ENCODE measurements at regions not wholly inside any gene's neighbourhood (a gene's known extent, or its start where the extent isn't known, plus 50 kb on each side); places are given as distances from the start of the nearest gene placed in this dataset.

GRCh38 chr9:126093771-126094170, 232.9 kb upstream of the MVB12B start:
- no peak for DNase-seq (ENCODE audit: low spot score)

GRCh38 chr9:126095546-126096190, 231.0 kb upstream of the MVB12B start:
- no peak for DNase-seq (ENCODE audit: low spot score)

DNA sequence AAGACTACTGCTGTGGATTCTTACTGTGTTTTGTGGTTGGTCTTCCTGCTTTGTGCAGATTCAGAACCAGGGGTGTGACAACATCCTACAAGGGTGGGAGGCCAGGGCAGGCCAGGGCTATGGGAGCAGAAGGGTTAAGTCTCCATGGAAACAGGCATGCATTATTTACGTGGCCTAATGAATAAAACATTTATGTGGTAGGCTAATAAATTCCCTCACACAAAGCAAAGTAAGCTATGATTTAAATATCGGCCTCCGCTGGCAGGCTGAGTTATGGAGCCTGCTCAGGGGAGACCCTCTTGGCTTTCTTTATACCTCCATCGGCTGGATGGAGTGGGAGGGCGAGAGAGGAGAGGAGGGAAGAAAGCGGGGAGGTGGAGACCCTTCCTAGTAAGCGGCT, 230.3 kb upstream of the MVB12B start:
- no peak for DNase-seq (ENCODE audit: low spot score)

DNA sequence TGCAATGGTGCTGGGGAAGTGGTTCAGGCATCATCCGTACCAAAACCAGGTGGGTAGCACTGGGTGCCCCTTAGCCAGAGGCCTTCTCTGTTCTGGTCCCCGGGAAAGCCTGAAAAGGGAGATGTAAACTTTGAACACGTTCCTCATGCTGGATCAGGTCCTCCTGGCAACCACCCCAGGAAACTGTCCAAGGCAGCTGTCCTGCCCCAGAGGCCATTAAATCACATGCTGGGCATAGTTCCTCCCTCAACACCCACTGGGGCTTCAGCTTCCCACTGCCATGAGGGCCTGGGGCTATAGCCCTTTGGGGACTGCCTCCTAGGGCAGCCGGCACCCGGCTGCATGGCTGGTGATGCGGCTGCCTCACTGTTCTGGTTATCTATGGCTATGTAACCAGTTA, 228.9 kb upstream of the MVB12B start:
- DNase-seq (ENCODE audit: low spot score) = no peak

DNA sequence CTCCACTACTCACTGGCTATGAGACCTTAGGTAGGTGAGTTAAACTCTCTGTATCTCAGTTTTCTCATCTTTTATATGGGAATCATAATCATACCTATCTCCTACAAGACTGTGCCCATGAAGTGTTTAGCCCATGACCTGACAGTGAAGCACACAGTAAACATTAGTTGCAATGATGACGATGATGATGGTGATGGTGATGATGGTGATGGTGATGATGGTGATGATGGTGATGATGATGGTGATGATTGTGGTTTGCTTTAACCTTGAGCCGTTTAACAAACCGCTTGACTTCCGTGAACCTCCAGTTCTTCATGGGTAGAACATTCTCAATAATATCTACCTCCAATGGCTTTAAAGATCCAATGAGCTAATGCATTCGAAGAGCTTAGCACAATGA, 220.2 kb upstream of the MVB12B start:
- DNase-seq (ENCODE audit: low spot score) = no peak

- DNase-seq (ENCODE audit: low spot score) = no peak
Measured at GRCh38 chr9:126107693-126108092, 218.9 kb upstream of the MVB12B start.

GRCh38 chr9:126108240-126108639, 218.4 kb upstream of the MVB12B start:
- DNase-seq (ENCODE audit: low spot score) = peak; percentile 41

DNA sequence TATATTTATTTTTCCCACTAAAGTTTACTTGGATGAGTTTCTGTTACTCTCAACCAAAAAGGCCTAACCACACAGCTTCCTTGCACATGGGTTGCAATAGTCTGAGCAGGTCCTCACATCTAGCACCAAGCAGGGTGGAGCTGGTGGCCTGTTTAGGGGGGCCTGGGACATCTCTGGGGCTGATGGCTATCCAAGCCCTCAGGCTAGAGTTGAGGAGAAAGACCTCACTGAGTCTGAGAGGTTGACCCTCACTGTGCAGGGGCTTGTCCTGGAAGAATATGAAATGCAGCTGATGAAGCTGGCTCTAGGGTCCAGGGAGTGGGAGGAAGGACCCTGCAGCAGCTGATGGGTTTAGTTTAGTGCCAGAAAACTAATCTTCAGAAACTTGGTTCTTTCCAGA, 217.1 kb upstream of the MVB12B start:
- DNase-seq (ENCODE audit: low spot score) = no peak

GRCh38 chr9:126111556-126111955, 215.1 kb upstream of the MVB12B start:
- no peak for DNase-seq (ENCODE audit: low spot score)

GRCh38 chr9:126112135-126112720, 214.4 kb upstream of the MVB12B start:
- DNase-seq (ENCODE audit: low spot score) = no peak

GRCh38 chr9:126113176-126113575, 213.5 kb upstream of the MVB12B start:
- DNase-seq (ENCODE audit: low spot score) = no peak

- DNase-seq (ENCODE audit: low spot score) = no peak
Measured at GRCh38 chr9:126113756-126114408, 212.7 kb upstream of the MVB12B start.

DNA sequence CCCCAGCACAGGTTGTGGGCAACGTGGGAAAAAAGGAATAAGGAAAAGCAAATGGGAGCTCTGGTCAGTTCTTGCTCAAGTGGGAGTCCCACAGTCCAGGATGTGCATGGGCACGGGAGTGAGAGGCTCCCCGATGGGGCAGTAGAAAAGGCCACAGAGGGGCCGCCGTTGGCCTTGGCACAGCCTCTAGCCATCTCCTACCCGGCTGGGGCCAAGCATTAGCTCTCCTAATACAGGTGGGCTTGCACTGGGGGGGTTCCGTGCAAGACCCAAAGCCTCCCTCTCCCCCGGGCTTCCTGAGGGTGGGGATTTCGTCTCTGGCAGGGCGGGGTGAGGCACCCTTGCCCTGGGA, 212.2 kb upstream of the MVB12B start:
- DNase-seq (ENCODE audit: low spot score) = no peak

DNA sequence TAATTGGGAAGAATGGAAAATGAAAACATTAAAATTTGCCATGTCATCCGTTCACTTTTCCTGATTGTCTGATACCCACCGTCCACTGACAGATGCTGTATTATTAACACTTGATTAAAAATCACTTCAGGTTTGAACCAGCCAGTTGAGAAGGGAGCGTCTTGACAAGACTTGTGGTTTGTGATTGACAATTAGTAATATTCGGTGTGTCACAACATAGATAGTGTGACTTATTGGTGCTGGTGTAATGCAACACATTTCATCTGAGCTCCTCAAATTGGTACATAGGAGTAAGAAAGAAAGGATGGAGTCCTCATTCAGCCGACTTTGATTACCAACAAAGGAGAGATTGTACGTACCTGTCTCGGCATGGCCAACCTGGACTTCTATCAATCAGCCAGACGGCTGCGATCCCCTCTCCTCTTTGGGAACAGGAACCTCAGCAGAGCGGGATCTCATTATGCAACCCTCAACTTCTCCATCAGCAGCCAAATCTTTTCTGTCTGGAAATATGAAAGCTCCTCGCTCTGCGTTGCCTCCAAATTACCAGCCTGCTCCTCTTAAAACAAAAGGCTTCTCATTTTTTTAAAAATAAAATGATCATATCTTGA, 211.7 kb upstream of the MVB12B start:
- no peak for DNase-seq (ENCODE audit: low spot score)

DNA sequence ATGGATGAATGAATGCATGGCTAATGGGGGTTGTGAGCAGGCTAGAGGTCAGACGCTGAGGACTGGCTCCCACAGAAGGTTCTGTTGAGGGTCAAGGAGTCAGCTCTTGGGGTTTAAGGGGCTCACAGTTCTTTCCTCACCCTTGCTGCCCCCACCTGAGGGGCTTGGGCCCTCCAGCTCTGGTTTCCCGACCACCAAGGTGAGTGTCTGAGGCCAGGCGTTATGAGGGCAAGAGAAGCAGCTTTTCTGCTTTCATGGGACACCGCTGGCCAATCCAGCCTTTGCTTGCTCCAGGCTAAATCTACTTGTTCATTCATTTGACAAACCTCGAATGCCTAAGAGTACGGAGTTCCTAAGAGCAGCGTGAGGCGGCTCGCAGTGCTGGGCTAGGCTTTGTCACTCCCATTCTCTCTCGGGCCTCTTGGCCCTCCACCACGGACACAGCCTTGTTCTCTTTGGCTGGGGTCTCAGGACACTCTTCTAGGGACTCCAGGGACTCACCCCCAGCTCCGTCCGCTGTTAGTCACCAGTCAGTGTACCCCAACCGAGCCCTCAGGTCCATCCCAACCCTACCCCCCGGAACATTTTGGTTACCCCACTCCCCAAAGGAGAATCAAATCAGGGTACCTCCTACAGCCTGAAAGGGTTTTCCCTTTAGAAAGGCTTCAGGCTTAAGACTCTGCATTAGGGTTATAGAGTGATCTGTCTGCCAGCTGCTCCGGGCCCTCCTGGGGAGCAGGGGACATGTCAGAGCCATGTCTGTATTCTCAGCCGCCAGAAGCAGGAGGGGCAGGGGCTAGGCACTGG, 210.1 kb upstream of the MVB12B start:
- no peak for DNase-seq (ENCODE audit: low spot score)

GRCh38 chr9:126117158-126117425, 209.5 kb upstream of the MVB12B start:
- DNase-seq (ENCODE audit: low spot score) = no peak

DNA sequence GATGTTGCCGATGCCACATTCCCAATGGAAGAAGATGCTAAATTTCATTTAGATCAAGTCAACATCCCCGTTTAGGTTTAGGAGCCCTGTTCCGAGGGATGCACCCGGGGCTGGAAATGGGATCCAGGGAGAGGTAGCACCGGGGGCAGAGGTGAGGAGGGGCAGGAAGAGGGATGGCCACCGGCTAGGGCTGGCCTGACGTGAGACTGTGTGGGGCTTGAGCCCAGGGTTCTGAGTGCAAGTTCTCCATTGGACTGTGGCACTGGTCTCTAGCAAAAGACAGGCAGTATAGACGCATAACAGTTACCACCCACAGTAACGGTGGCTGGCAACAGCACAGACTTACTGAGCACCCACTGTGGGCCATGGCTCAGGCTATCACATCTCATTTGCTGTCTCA, 209.0 kb upstream of the MVB12B start:
- DNase-seq (ENCODE audit: low spot score) = no peak

- DNase-seq (ENCODE audit: low spot score) = no peak
Measured at GRCh38 chr9:126119731-126120130, 206.9 kb upstream of the MVB12B start.

- no peak for DNase-seq (ENCODE audit: low spot score)
Measured at GRCh38 chr9:126122901-126123616, 203.6 kb upstream of the MVB12B start.

DNA sequence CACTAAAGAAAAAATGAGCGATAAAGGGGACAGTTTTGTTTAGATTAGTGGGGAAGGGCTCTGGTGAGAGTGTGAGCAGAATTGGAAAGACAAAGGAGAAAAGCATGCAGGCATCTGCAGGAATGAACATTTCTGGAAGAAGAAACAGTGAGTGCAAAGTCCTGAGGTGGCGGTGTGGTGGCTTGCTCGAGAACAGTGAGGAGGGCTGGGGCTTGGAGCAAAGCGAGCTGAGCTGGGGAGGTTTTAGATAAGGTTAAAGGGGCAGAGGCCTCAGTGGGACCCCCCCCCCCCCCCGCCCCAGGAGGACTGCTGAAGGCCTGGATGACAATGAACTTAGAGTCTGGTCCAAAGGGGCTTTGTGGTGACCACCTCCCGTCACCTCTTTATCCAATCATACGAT, 202.7 kb upstream of the MVB12B start:
- DNase-seq (ENCODE audit: low spot score) = no peak

DNA sequence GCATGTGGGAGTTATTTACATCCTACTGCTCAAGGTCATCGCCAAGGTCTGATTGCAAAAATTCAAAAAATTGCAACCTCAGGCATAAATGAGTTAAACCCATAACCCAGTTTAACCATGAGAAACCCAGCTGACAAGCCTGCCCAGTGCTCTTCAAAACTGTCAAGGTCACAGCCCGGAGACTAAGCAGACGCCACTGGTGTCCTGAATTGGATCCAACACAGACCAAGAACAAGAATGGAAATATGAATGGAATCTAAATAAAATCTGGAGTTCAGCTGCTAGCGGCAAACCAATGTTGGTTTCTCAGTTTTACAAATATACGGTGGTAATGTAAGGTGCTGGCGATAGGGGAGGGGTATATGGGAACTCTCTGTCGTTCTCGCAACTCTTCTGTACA, 201.5 kb upstream of the MVB12B start:
- no peak for DNase-seq (ENCODE audit: low spot score)

GRCh38 chr9:126125577-126125976, 201.1 kb upstream of the MVB12B start:
- DNase-seq (ENCODE audit: low spot score) = no peak

Measured in AG08396 (cell line).